Caco-2 (cell line): ENCODE measurements at regions not wholly inside any gene's neighbourhood (a gene's known extent, or its start where the extent isn't known, plus 50 kb on each side); places are given as distances from the start of the nearest gene placed in this dataset.
"Not testable (repeated sequence)": the region's sequence is repeated elsewhere in the genome, so short reads cannot be mapped to it uniquely, and the experiment has no call there.

ENCODE experiments used
- BruUV-seq: library from RNA; stranded (reverse); fragments of 400-500 nt; replicated peaks from 2 replicates; lab custom pipeline; 2021; lab: Mats Ljungman, UMichigan
- CTCF ChIA-PET: fragments of 300-600 bp; sonication (Branson Sonifier 250); formaldehyde crosslinking; loops from one replicate; lab custom pipeline; 2022; ENCODE audit warnings: antibody characterized with exemption; lab: Charles Lee
- POLR2A ChIA-PET: fragments of 300-600 bp; sonication (Branson Sonifier 250); formaldehyde crosslinking; loops from one replicate; lab custom pipeline; 2022; ENCODE audit warnings: antibody characterized with exemption; lab: Charles Lee
- DNase-seq, 2 experiments: peaks; one replicate each; pipeline versions ENCODE4 v3.0.0 to v3.0.0-alpha.2; 2020 to 2022
- H3K27me3 ChIP-seq: replicated peaks from 2 replicates; pipeline ENCODE4 v1.6.0; 2011; ENCODE audit warnings: low read length; ENCODE audit not compliant: control insufficient read depth, insufficient read depth
- H3K36me3 ChIP-seq: 2 replicates; pipeline ENCODE4 v1.5.1; 2011; ENCODE audit warnings: low read length; ENCODE audit not compliant: control insufficient read depth, insufficient read depth
- H3K4me1 ChIP-seq: fragments of 250-450 bp; sonication (Bioruptor Pico); 2 replicates; pipeline ENCODE4 v1.5.1; 2020; ENCODE audit warnings: mild to moderate bottlenecking
- H3K4me3 ChIP-seq: 2 replicates; pipeline ENCODE4 v1.5.1; 2011; ENCODE audit warnings: low read depth, mild to moderate bottlenecking, control low read depth, low read length
- H3K9me3 ChIP-seq: fragments of 250-450 bp; sonication (Bioruptor Pico); 2 replicates; pipeline ENCODE4 v1.5.1; 2020; ENCODE audit warnings: mild to moderate bottlenecking, moderate library complexity
- H3K27ac Mint-ChIP-seq: one replicate; pipeline ENCODE4 v1.8.0; 2022; ENCODE audit warnings: mixed read lengths; ENCODE audit not compliant: unreplicated experiment
- H3K27me3 Mint-ChIP-seq: one replicate; pipeline ENCODE4 v1.8.0; 2022; ENCODE audit warnings: mixed read lengths; ENCODE audit not compliant: insufficient read depth, unreplicated experiment
- H3K36me3 Mint-ChIP-seq: one replicate; pipeline ENCODE4 v1.8.0; 2022; ENCODE audit warnings: mild to moderate bottlenecking, mixed read lengths; ENCODE audit not compliant: insufficient read depth, unreplicated experiment
- H3K4me1 Mint-ChIP-seq: one replicate; pipeline ENCODE4 v1.8.0; 2022; ENCODE audit warnings: low read depth, mixed read lengths; ENCODE audit not compliant: unreplicated experiment
- H3K4me3 Mint-ChIP-seq: one replicate; pipeline ENCODE4 v1.8.0; 2022; ENCODE audit warnings: mild to moderate bottlenecking, moderate library complexity, mixed read lengths; ENCODE audit not compliant: unreplicated experiment
- H3K9me3 Mint-ChIP-seq: one replicate; pipeline ENCODE4 v1.8.0; 2022; ENCODE audit warnings: mixed read lengths; ENCODE audit not compliant: unreplicated experiment
- intact Hi-C: fragments of 100-400 bp; cut with micrococcal nuclease; formaldehyde crosslinking; loops from one replicate; pipeline ENCODE4 v1.10.0; 2022; ENCODE audit not compliant: unreplicated experiment
- TF ChIP-seq, protein P1 (sequence below), 2 experiments: fragments of 200-600 bp in 1 of 2; IDR thresholded peaks; 1 replicate in 1 of 2; 2 replicates in 1 of 2; pipeline versions ENCODE4 v1.5.1 to v1.8.0; 2011 to 2022; ENCODE audit warnings: antibody characterized with exemption in 1 of 2, control low read depth in 1 of 2, inconsistent platforms in 1 of 2, low read depth in 1 of 2, low read length in 1 of 2, mild to moderate bottlenecking in 1 of 2, moderate library complexity in 1 of 2; ENCODE audit not compliant: insufficient read depth in 1 of 2, severe bottlenecking in 1 of 2, unreplicated experiment in 1 of 2

DNA sequence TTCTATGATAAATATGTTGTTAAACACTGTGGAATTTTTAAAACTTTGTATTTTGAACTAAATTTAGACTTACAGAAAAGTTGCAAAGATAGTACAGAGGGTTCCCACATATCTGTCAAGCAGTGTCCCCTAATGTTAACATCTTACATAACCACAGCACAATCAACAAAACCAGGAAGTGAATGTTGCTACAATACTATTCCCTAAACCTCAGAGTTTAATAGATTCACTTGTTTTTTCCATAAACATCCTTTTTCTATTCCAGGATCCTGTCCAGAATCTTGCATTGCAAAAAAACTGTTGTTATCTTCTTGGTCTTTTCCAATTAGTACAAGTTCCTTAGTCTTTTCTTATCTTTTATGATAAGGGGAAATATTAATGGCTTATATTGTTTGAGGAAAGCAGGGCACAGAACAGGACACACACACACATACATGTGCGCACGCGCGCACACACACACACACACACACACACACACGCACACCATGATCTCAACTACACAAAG is 251.1 kb upstream of the TRIB2 start:
- Histone ChIP-seq H3K9me3 (no peaks in the 10 kb centered on the region), H3K4me3 (no peak overlapping the region), H3K27me3 (no peaks in the 10 kb centered on the region), H3K36me3 (no peaks in the 10 kb centered on the region), H3K4me1 (no peaks in the 10 kb centered on the region)
- Mint-ChIP-seq H3K4me1 (no peaks in the 10 kb centered on the region), H3K36me3 (no peaks in the 10 kb centered on the region), H3K4me3 (no peak overlapping the region), H3K9me3 (no peaks in the 10 kb centered on the region), H3K27me3 (no peaks in the 10 kb centered on the region), H3K27ac (no peak overlapping the region)
- ChIA-PET CTCF (no interaction called here), POLR2A (no interaction called here)
- BruUV-seq = no TSS peak
- TF ChIP-seq, protein P1, sequence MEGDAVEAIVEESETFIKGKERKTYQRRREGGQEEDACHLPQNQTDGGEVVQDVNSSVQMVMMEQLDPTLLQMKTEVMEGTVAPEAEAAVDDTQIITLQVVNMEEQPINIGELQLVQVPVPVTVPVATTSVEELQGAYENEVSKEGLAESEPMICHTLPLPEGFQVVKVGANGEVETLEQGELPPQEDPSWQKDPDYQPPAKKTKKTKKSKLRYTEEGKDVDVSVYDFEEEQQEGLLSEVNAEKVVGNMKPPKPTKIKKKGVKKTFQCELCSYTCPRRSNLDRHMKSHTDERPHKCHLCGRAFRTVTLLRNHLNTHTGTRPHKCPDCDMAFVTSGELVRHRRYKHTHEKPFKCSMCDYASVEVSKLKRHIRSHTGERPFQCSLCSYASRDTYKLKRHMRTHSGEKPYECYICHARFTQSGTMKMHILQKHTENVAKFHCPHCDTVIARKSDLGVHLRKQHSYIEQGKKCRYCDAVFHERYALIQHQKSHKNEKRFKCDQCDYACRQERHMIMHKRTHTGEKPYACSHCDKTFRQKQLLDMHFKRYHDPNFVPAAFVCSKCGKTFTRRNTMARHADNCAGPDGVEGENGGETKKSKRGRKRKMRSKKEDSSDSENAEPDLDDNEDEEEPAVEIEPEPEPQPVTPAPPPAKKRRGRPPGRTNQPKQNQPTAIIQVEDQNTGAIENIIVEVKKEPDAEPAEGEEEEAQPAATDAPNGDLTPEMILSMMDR (IDR thresholded peaks at IDR 0.05; ENCODE audit: insufficient read depth in 1 of 2, low read depth in 1 of 2, low read length in 1 of 2, severe bottlenecking in 1 of 2, unreplicated experiment in 1 of 2) = no peak
- DNase-seq = no peak
- intact Hi-C loops = no loop called here

DNA sequence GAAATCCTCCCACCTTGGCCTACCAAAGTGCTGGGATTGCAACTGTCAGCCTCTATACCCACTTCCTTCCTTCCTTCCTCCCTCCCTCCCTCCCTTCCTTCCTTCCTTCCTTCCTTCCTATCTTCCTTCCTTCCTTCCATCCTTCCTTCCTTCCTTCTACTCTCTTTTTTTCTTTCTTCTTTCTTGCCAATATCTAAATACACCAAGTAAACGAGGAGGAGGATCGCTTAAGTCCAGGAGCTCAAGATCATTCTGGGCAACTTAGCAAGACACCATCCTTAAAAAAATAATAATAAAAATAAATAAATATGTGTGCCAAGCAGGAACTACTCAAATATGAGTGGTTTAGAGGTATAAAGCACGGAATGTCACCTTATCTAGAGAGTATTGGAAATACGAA is 249.4 kb upstream of the TRIB2 start:
- no peaks in the 10 kb centered on the region for H3K9me3 ChIP-seq
- no peaks in the 10 kb centered on the region for H3K36me3 ChIP-seq
- intact Hi-C loops = no loop called here
- Mint-ChIP-seq H3K36me3 (no peaks in the 10 kb centered on the region), H3K27ac (no peak overlapping the region), H3K9me3 (peaks cover 2% of the 10 kb centered on the region), H3K4me1 (no peaks in the 10 kb centered on the region), H3K4me3 (no peak overlapping the region), H3K27me3 (no peaks in the 10 kb centered on the region)
- no TSS peak for BruUV-seq
- no peak overlapping the region for H3K4me3 ChIP-seq
- CTCF ChIA-PET = no interaction called here
- no peaks in the 10 kb centered on the region for H3K4me1 ChIP-seq
- POLR2A ChIA-PET = no interaction called here
- H3K27me3 ChIP-seq = no peaks in the 10 kb centered on the region
- TF ChIP-seq, protein P1 (IDR thresholded peaks at IDR 0.05; ENCODE audit: insufficient read depth in 1 of 2, low read depth in 1 of 2, low read length in 1 of 2, severe bottlenecking in 1 of 2, unreplicated experiment in 1 of 2) = no peak
- no peak for DNase-seq

DNA sequence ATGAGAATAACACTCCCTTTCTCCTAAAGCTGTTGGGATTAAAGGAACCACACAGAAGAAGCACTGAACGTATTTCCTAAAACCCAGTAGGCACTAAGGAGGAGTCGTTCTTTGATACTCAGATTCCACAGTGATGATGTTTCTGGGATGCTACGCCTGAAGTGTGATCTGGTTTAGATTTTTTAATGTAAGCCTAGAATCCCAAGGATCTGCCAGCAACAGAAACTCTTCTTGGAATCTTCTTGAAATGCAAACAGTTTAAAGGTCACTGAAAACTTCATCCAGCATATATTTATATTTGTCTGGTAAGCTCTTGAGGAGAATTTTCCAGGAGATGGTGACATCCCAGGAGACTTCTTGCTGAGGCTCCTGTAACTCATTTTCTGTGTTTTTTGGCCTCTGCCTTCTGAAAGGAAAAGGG is 247.6 kb upstream of the TRIB2 start:
- no TSS peak for BruUV-seq
- Mint-ChIP-seq H3K36me3 (no peaks in the 10 kb centered on the region), H3K27me3 (no peaks in the 10 kb centered on the region), H3K4me1 (no peaks in the 10 kb centered on the region), H3K4me3 (no peak overlapping the region), H3K9me3 (peaks cover 16% of the 10 kb centered on the region), H3K27ac (no peak overlapping the region)
- no peaks in the 10 kb centered on the region for H3K27me3 ChIP-seq
- TF ChIP-seq, protein P1 (IDR thresholded peaks at IDR 0.05; ENCODE audit: insufficient read depth in 1 of 2, low read depth in 1 of 2, low read length in 1 of 2, severe bottlenecking in 1 of 2, unreplicated experiment in 1 of 2) = no peak
- no peaks in the 10 kb centered on the region for H3K9me3 ChIP-seq
- no peaks in the 10 kb centered on the region for H3K4me1 ChIP-seq
- CTCF ChIA-PET = no interaction called here
- intact Hi-C loops = no loop called here
- H3K36me3 ChIP-seq = no peaks in the 10 kb centered on the region
- no peak for DNase-seq
- POLR2A ChIA-PET = no interaction called here
- no peak overlapping the region for H3K4me3 ChIP-seq

DNA sequence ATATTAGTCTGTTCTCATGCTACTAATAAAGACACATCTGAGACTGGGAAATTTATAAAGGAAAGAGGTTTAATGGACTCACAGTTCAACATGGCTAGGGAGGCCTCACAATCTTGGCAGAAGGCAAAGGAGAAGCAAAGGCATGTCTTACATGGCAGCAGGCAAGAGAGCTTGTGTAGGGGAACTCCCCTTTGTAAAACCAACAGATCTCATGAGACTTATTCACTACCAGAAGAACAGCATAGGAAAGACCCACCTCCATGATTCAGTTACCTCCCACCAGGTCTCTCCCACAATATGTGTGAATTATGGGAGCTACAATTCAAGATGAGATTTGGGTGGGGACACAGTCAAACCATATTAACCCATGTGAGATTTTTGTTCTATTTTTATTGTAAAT is 244.5 kb upstream of the TRIB2 start:
- H3K4me3 ChIP-seq, intact Hi-C loops, H3K27ac Mint-ChIP-seq, DNase-seq, H3K27me3 Mint-ChIP-seq, H3K36me3 ChIP-seq, H3K4me1 Mint-ChIP-seq, H3K4me1 ChIP-seq, POLR2A ChIA-PET, H3K4me3 Mint-ChIP-seq, CTCF ChIA-PET, H3K9me3 ChIP-seq, H3K36me3 Mint-ChIP-seq, H3K27me3 ChIP-seq, BruUV-seq: not testable (repeated sequence)
- H3K9me3 Mint-ChIP-seq = peaks cover 30% of the 10 kb centered on the region
